ENCODE measurements at regions not wholly inside any gene's neighbourhood (a gene's known extent, or its start where the extent isn't known, plus 50 kb on each side); places are given as distances from the start of the nearest gene placed in this dataset.

DNA sequence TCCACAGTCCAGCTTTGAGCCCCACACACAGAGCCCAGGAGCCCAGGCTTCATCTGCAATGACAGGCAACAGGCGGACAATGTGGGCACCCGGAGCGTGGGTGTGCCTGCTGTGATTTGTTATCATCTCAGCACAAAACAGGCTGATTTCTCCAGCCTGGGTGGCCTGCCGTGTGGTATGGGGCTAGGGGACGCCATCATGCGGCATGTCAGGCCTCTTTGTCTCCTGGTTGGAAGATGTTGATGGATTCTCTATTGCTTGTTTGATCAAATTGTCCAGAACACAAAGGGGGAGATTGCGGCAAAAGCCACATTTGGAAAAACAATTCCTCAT lies 147.1 kb downstream of the KIF26A start:
- no peak for TF ChIP-seq ZFX (IDR thresholded peaks at IDR 0.05; ENCODE audit: borderline replicate concordance)
- TF ChIP-seq, protein P1, sequence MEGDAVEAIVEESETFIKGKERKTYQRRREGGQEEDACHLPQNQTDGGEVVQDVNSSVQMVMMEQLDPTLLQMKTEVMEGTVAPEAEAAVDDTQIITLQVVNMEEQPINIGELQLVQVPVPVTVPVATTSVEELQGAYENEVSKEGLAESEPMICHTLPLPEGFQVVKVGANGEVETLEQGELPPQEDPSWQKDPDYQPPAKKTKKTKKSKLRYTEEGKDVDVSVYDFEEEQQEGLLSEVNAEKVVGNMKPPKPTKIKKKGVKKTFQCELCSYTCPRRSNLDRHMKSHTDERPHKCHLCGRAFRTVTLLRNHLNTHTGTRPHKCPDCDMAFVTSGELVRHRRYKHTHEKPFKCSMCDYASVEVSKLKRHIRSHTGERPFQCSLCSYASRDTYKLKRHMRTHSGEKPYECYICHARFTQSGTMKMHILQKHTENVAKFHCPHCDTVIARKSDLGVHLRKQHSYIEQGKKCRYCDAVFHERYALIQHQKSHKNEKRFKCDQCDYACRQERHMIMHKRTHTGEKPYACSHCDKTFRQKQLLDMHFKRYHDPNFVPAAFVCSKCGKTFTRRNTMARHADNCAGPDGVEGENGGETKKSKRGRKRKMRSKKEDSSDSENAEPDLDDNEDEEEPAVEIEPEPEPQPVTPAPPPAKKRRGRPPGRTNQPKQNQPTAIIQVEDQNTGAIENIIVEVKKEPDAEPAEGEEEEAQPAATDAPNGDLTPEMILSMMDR (IDR thresholded peaks at IDR 0.05), result no peak
- no peak overlapping the region for H3K27ac ChIP-seq

DNA sequence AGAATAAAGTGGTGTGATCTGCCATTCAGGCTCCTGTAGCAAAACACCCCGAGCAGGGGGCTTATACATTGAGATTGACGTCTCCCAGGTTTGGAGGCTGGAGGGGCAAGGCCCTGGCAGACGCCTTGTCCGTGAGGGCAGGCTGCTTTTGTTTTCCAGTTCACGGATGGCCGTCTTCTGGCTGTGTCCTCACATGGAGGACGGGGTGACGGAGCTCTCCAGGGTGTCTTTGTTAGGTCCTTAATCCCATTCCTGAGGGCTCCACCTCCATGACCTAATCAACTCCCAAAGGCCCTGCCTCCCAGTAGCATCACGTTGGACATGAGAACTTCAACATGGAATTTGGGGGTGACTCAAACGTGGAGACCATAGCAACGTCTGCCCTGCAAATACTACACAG lies 147.7 kb downstream of the KIF26A start:
- TF ChIP-seq, protein P1 (IDR thresholded peaks at IDR 0.05), result no peak
- TF ChIP-seq ZFX (IDR thresholded peaks at IDR 0.05; ENCODE audit: borderline replicate concordance), result no peak
- H3K27ac ChIP-seq, result no peak overlapping the region

DNA sequence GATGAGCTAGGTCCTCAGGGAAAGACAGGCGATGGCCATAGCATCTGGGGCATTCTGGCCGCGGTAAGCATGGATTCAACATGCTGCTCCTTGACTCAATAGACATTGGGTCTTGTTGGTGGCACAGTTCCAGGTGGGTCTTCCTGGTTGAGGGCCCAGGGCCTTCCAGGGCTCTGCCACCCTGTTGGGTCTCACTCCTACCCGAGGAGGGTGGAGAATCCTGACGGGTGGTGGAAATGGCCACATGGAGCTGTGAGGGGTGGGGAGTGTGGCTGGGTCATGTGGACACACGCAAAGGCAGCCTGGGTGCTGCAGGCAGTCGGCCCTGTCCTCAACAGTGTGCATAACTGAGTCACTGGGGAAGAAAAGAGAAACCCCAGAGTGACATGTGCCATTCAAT lies 148.1 kb downstream of the KIF26A start:
- no peak for TF ChIP-seq ZFX (IDR thresholded peaks at IDR 0.05; ENCODE audit: borderline replicate concordance)
- TF ChIP-seq, protein P1 (IDR thresholded peaks at IDR 0.05), result no peak

DNA sequence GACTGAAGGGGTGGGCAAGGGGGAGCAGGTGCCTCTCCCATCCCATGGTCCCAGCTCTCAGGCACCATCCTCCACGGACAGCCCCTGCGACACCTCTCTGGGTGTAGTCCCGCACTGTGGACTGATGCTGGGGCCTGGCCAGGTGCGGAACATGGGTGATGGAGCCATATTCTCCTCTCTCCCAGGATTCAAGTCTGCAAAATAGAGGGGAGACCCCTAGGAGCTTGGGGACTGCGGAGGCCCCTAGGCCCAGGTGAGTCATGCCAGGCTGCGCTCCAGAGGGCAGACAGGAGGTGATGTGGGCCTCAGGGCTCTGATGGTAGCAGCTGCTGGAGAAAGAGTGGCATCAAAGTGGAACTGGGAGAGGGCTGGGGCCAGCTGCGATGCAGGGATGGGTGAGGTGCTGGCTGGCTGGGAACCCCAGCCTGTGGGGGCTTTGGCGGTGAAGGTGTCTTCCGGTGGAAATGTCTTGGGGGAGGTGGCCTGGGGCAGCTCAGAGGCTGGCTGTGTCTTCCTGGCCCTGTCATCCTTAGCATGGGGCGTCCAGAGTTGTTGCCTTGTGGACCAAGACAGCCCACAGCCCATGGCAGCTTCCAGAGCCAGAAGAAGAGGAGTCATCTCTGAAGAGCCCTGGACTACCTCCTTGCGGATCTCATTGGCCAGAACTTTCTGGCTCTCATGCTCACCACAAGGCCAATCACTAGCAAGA lies 149.1 kb downstream of the KIF26A start:
- TF ChIP-seq, protein P1 (IDR thresholded peaks at IDR 0.05), result no peak
- TF ChIP-seq ZFX (IDR thresholded peaks at IDR 0.05; ENCODE audit: borderline replicate concordance), result no peak
- no peak overlapping the region for H3K27ac ChIP-seq

More for the DNA sequence above, 148.1 kb downstream of the KIF26A start:
- H3K27ac ChIP-seq, result no peak overlapping the region

DNA sequence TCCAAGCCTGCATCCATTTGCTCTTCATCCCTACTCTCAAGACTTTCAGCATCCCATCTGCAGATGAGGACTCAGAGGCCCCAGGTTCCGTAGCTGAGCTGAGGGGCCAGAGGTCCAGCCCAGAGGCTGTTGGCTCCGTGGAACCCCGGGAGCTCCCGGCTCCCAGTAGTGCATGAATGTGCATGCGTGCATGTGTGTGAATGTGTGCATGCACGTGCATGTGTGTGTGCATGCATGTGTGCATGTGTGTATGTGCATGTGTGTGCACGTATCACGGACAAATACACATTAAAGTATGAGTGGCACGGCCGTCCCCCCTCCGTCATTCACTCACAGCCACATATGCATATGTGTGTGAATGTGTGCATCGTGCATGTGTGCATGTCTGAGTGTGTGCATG lies 149.9 kb downstream of the KIF26A start:
- H3K27ac ChIP-seq, result no peak overlapping the region
- no peak for TF ChIP-seq ZFX (IDR thresholded peaks at IDR 0.05; ENCODE audit: borderline replicate concordance)
- TF ChIP-seq, protein P1 (IDR thresholded peaks at IDR 0.05), result no peak

DNA sequence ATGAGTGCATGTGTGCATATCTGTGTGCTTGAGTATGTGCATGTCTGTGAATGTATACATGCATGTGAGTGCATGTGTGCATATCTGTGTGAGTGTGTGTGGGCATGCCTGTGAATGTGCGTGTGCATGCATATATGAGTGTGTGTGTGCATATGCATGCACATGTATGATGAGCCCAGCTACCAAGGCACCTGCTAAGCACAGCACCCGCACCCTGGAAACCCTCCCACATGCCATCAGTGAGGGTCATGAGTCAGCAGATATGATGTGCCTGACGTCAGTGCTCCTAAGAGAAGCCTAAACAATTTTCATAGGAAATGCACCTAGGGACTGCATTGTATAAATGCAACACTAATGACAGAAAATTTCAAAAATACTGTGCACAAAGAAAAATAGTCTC lies 151.1 kb downstream of the KIF26A start:
- TF ChIP-seq, protein P1 (IDR thresholded peaks at IDR 0.05), result no peak
- no peak for TF ChIP-seq ZFX (IDR thresholded peaks at IDR 0.05; ENCODE audit: borderline replicate concordance)
- H3K27ac ChIP-seq, result no peak overlapping the region

DNA sequence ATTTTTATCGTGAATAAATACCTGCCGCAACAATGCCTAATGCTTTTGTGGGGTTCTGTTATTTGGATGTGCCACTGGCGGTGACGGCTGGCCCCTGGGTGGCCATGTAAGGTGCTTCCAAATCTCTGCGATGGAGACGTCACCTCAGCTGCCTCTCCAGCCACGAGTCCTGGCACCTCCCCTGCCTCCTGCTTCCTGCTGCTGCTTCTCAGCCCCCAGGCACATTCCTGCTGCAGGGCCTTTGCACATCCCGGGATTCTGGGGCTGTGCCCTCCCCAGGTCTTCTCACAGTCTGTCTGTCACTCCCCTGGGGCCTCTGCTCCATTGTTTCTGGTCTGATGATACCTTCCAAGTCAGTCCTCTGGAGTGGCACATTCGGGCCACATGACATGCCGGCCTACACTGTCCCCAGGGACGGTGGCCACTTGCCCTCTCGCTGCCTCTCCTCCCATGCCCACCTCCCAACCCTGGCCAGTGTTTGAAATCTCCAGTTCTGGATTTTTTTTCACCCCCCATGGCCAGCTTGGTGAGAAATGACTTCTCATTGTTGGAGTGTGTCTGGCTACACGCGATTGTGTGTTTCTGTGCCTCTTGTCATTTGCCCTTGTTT lies 151.8 kb downstream of the KIF26A start:
- no peak for TF ChIP-seq ZFX (IDR thresholded peaks at IDR 0.05; ENCODE audit: borderline replicate concordance)
- TF ChIP-seq, protein P1 (IDR thresholded peaks at IDR 0.05), result no peak
- no peak overlapping the region for H3K27ac ChIP-seq

Measured in 22Rv1 (cell line).